Adrenal gland (tissue), 9 donors: ENCODE measurements at regions not wholly inside any gene's neighbourhood (a gene's known extent, or its start where the extent isn't known, plus 50 kb on each side); places are given as distances from the start of the nearest gene placed in this dataset.

Source experiments
- DNase-seq, 7 donors: peaks; one replicate each; pipeline ENCODE4 v3.0.0-alpha.2; 2019 to 2020
- H3K27ac ChIP-seq, 5 donors: fragments of 200-600 bp; sonication (generic) in 4 of 5; 1 replicate in 3 of 5; 2 replicates in 2 of 5; pipeline versions ENCODE4 v1.5.1 to v1.8.0; 2016 to 2020; ENCODE audit warnings: mild to moderate bottlenecking in 1 of 5
- H3K27me3 ChIP-seq: fragments of 200-600 bp; 2 replicates; pipeline ENCODE4 v1.8.0; 2021
- H3K36me3 ChIP-seq, 2 donors: fragments of 200-600 bp; replicated peaks in 1 of 2; 1 replicate in 1 of 2; 2 replicates in 1 of 2; pipeline versions ENCODE4 v1.5.1 to v1.8.0; 2018 to 2022
- H3K4me1 ChIP-seq, 2 donors: fragments of 200-600 bp; replicated peaks in 1 of 2; 1 replicate in 1 of 2; 2 replicates in 1 of 2; pipeline versions ENCODE4 v1.5.1 to v1.8.0; 2018 to 2021
- H3K4me3 ChIP-seq, 4 donors: fragments of 200-600 bp; sonication (generic) in 3 of 4; one replicate each; pipeline ENCODE4 v1.5.1; 2016 to 2018
- H3K9me3 ChIP-seq, 3 donors: fragments of 200-600 bp; sonication (generic) in 1 of 3; replicated peaks in 1 of 3; 1 replicate in 2 of 3; 2 replicates in 1 of 3; pipeline versions ENCODE4 v1.5.1 to v1.8.0; 2016 to 2021
- POLR2A ChIP-seq, 2 donors: fragments of 450-650 bp; IDR thresholded peaks; one replicate each; pipeline ENCODE4 v1.6.1; 2017; ENCODE audit warnings: antibody characterized with exemption in 2 of 2, mild to moderate bottlenecking in 2 of 2, moderate library complexity in 1 of 2
- WGBS, 4 donors: extraction: QIAGEN DNeasy Blood & Tissue Kit in 2 of 4; methylation state at CpG; one replicate each; pipeline versions ENCODE4 v1.1.5 to v1.1.7; 2013 to 2017; 5-methylcytosine and 5-hydroxymethylcytosine counted together
- intact Hi-C, 2 donors: fragments of 100-400 bp; cut with DNase I; formaldehyde crosslinking; loops; one replicate each; pipeline versions ENCODE4 v1.14.1 to v1.15.0; 2022 to 2023
- TF ChIP-seq, protein P1 (sequence below), 6 experiments: fragments of 450-650 bp in 4 of 6; fragments of 200-600 bp in 2 of 6; sonication (generic) in 1 of 6; IDR thresholded peaks; 1 replicate in 5 of 6; 2 replicates in 1 of 6; pipeline versions ENCODE4 v1.5.1 to v1.8.0; 2016 to 2021; ENCODE audit warnings: antibody characterized with exemption in 6 of 6, mild to moderate bottlenecking in 2 of 6, moderate library complexity in 1 of 6
- donor health status: healthy with polysubstance abuse.
- donor health status: Bipolar disorder and iron deficiency.
- donor health status: DM: yes; HTN: yes; CAD: no.
- donor health status: DM: no; HTN: no; CAD: no.
- donor health status: DM: no; HTN: no; CAD: no.

DNA sequence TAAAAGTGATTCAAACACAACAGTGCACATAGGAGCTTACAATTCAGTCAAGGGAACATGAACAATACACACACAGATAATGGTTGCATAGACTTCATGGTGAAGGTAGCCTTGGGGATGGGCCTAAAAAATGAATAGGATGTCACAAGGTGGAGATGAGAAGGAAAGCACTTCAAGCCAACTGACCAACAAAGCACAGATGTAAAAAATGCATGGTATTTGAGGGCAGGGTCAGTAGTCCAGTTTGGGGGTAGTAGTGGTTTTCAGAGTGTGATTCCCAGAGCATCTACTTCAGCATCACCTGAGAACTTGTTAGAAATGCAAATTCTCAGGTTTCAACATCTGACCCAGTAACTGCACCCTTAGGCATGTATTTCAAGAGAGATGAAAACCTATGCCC is 88.9 kb downstream of the PERP start:
- Histone ChIP-seq H3K4me3 (no peak overlapping the region), H3K27ac (no peak overlapping the region), H3K9me3 (no peaks in the 10 kb centered on the region), H3K4me1 (no peaks in the 10 kb centered on the region), H3K36me3 (no peaks in the 10 kb centered on the region), H3K27me3 (no peaks in the 10 kb centered on the region)
- intact Hi-C loops: loop anchor here in 1 of 2 donors (10.0 kb wide), 1 partner anchor 267 kb away; no protein-coding TSS in a partner anchor
- no peak for DNase-seq
- TF ChIP-seq POLR2A (IDR thresholded peaks at IDR 0.05): no peak
- TF ChIP-seq, protein P1, sequence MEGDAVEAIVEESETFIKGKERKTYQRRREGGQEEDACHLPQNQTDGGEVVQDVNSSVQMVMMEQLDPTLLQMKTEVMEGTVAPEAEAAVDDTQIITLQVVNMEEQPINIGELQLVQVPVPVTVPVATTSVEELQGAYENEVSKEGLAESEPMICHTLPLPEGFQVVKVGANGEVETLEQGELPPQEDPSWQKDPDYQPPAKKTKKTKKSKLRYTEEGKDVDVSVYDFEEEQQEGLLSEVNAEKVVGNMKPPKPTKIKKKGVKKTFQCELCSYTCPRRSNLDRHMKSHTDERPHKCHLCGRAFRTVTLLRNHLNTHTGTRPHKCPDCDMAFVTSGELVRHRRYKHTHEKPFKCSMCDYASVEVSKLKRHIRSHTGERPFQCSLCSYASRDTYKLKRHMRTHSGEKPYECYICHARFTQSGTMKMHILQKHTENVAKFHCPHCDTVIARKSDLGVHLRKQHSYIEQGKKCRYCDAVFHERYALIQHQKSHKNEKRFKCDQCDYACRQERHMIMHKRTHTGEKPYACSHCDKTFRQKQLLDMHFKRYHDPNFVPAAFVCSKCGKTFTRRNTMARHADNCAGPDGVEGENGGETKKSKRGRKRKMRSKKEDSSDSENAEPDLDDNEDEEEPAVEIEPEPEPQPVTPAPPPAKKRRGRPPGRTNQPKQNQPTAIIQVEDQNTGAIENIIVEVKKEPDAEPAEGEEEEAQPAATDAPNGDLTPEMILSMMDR (IDR thresholded peaks at IDR 0.05): no peak

DNA sequence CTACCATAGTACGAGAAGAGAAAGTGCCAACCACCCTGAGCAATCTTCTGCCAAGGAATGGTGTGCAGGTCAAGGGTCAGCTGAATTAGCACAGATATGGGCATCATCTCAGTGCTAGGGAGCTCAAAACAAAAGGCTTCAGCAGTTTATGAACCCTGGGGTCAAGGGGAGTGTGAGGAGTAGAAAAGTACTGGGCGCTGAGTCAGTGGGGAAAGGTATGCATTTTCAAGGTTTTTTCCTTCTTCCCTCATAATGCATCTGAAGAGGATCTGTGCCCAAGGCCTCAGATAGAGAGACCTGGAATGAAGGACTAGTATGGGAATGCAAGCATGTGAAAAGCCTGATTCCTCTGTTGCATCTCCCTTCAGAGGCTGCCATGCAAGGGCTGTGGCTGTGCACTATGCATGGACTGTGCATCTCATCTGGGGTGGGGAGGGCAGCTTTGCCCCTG is 81.7 kb downstream of the PERP start:
- no peak for DNase-seq
- Histone ChIP-seq H3K9me3 (no peaks in the 10 kb centered on the region), H3K36me3 (no peaks in the 10 kb centered on the region), H3K27ac (no peak overlapping the region), H3K27me3 (no peaks in the 10 kb centered on the region), H3K4me1 (no peaks in the 10 kb centered on the region), H3K4me3 (no peak overlapping the region)
- WGBS, 4 donors: 55 to 81% (median 76%) methylated on average over 2 of the region's 2 CpGs
- TF ChIP-seq POLR2A (IDR thresholded peaks at IDR 0.05): no peak
- TF ChIP-seq, protein P1 (IDR thresholded peaks at IDR 0.05): no peak
- intact Hi-C loops: no loop called here

DNA sequence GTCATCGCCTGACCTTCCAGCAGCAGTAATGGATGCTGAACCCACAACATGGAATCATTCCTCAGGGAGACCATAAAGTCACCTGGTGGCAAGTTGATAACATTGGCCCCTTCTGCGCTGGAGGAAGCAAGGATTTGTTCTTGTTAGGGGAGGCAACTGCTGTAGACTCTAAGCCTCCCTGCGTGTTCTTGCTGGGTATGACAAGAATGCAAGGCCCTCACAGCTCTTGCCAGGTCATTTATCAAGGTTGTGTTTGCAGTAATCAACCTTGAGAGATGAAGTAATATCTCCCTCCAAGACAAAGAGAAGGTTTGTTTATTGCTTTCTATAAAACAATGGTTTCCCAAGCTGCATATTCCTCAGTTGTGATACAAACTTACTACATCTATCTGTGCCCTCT is 80.9 kb downstream of the PERP start:
- TF ChIP-seq POLR2A (IDR thresholded peaks at IDR 0.05): no peak
- TF ChIP-seq, protein P1 (IDR thresholded peaks at IDR 0.05): no peak
- Histone ChIP-seq H3K4me3 (no peak overlapping the region), H3K27me3 (no peaks in the 10 kb centered on the region), H3K4me1 (no peaks in the 10 kb centered on the region), H3K36me3 (no peaks in the 10 kb centered on the region), H3K9me3 (no peaks in the 10 kb centered on the region), H3K27ac (no peak overlapping the region)
- DNase-seq: peak in 1 of 7 donors; percentile 21
- intact Hi-C loops: no loop called here
- WGBS, 4 donors: 55 to 82% (median 74%) methylated on average over 3 of the region's 3 CpGs

DNA sequence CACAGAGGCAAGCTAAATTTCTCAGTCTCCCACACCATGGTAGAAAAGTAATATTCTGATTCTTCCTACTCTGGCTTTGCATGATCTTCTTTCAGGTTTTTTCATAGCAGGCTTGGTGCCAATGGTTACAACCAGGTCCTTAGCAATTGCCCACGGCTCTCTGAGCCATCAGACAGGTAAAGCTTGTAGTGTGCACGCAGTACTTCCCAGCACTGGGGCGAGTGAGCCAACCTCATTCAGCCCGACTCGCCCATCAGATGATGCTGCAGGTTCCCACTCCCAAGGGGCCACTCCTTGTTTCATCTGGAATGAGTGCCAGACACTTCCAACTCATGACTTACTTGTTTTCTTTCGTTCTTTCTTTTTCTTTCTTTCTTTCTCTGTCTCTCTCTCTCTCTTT is 78.3 kb downstream of the PERP start:
- no peak for DNase-seq
- TF ChIP-seq POLR2A (IDR thresholded peaks at IDR 0.05): no peak
- TF ChIP-seq, protein P1 (IDR thresholded peaks at IDR 0.05): no peak
- H3K27ac ChIP-seq: no peak overlapping the region
- H3K4me3 ChIP-seq: no peak overlapping the region
- no peaks in the 10 kb centered on the region for H3K9me3 ChIP-seq
- H3K36me3 ChIP-seq: no peaks in the 10 kb centered on the region
- H3K27me3 ChIP-seq: no peaks in the 10 kb centered on the region
- H3K4me1 ChIP-seq: no peaks in the 10 kb centered on the region
- WGBS, 4 donors: 79 to 87% (median 86%) methylated on average over 6 of the region's 6 CpGs
- intact Hi-C loops: no loop called here
